GM18858 (cell line): ENCODE measurements at regions not wholly inside any gene's neighbourhood (a gene's known extent, or its start where the extent isn't known, plus 50 kb on each side); places are given as distances from the start of the nearest gene placed in this dataset.
"Not testable (repeated sequence)": the region's sequence is repeated elsewhere in the genome, so short reads cannot be mapped to it uniquely, and the experiment has no call there.

Experiments
- ATAC-seq: cut with Tn5 transposase; IDR thresholded peaks from one replicate; pipeline ENCODE4 v1.9.1; 2021; ENCODE audit not compliant: unreplicated experiment

GRCh38 chr18:34280000-34280399 is 55.3 kb upstream of the NOL4 start:
- ATAC-seq, result no peak

GRCh38 chr18:34280653-34281052 is 55.9 kb upstream of the NOL4 start:
- no peak for ATAC-seq

GRCh38 chr18:34281290-34281689 is 56.6 kb upstream of the NOL4 start:
- no peak for ATAC-seq

- ATAC-seq, result no peak
Observed at GRCh38 chr18:34281722-34282121, 57.0 kb upstream of the NOL4 start.

GRCh38 chr18:34283506-34283905 is 58.8 kb upstream of the NOL4 start:
- ATAC-seq, result no peak

GRCh38 chr18:34287825-34288224 is 63.1 kb upstream of the NOL4 start:
- no peak for ATAC-seq

GRCh38 chr18:34292594-34292993 is 67.9 kb upstream of the NOL4 start:
- no peak for ATAC-seq

GRCh38 chr18:34297287-34297686 is 72.6 kb upstream of the NOL4 start:
- no peak for ATAC-seq

GRCh38 chr18:34299828-34300227 is 75.1 kb upstream of the NOL4 start:
- no peak for ATAC-seq

GRCh38 chr18:34311468-34311867 is 86.8 kb upstream of the NOL4 start:
- no peak for ATAC-seq

- no peak for ATAC-seq
Observed at GRCh38 chr18:34314847-34315246, 90.1 kb upstream of the NOL4 start.

GRCh38 chr18:34315591-34316352 is 91.1 kb upstream of the NOL4 start:
- no peak for ATAC-seq

GRCh38 chr18:34320267-34320666 is 95.6 kb upstream of the NOL4 start:
- ATAC-seq, result no peak

GRCh38 chr18:34321066-34321465 is 96.4 kb upstream of the NOL4 start:
- peak; percentile 64 for ATAC-seq

- peak; percentile 48 for ATAC-seq
Observed at GRCh38 chr18:34322365-34323289, 97.9 kb upstream of the NOL4 start.

- ATAC-seq, result no peak
Observed at GRCh38 chr18:34329840-34330239, 105.1 kb upstream of the NOL4 start.

GRCh38 chr18:34330308-34330707 is 105.6 kb upstream of the NOL4 start:
- no peak for ATAC-seq

GRCh38 chr18:34330907-34331306 is 106.2 kb upstream of the NOL4 start:
- ATAC-seq, result not testable (repeated sequence)

GRCh38 chr18:34331343-34331742 is 106.6 kb upstream of the NOL4 start:
- not testable (repeated sequence) for ATAC-seq

- ATAC-seq, result no peak
Observed at GRCh38 chr18:34339155-34339554, 114.4 kb upstream of the NOL4 start.

- no peak for ATAC-seq
Observed at GRCh38 chr18:34342960-34343359, 118.2 kb upstream of the NOL4 start.

- ATAC-seq, result no peak
Observed at GRCh38 chr18:34345738-34346137, 121.0 kb upstream of the NOL4 start.
